Globus pallidus (tissue), 1 donor: ENCODE measurements at regions not wholly inside any gene's neighbourhood (a gene's known extent, or its start where the extent isn't known, plus 50 kb on each side); places are given as distances from the start of the nearest gene placed in this dataset.

Experiments
- DNase-seq: peaks from one replicate; pipeline ENCODE4 v3.0.0-alpha.2; 2015; ENCODE audit warnings: low spot score

GRCh38 chr12:111174251-111174960 is 194.5 kb downstream of the PHETA1 start:
- no peak for DNase-seq

GRCh38 chr12:111173836-111174235 is 195.1 kb downstream of the PHETA1 start:
- no peak for DNase-seq

GRCh38 chr12:111173391-111173790 is 195.5 kb downstream of the PHETA1 start:
- DNase-seq = no peak

GRCh38 chr12:111172786-111173185 is 196.1 kb downstream of the PHETA1 start:
- DNase-seq = no peak

- DNase-seq = no peak
Observed at GRCh38 chr12:111171832-111172231, 197.1 kb downstream of the PHETA1 start.

GRCh38 chr12:111171345-111171744 is 197.6 kb downstream of the PHETA1 start:
- no peak for DNase-seq

GRCh38 chr12:111170543-111170942 is 198.4 kb downstream of the PHETA1 start:
- DNase-seq = peak; percentile 59

GRCh38 chr12:111169456-111169855 is 199.4 kb downstream of the PHETA1 start:
- DNase-seq = no peak

GRCh38 chr12:111169032-111169431 is 199.9 kb downstream of the PHETA1 start:
- no peak for DNase-seq

GRCh38 chr12:111168009-111168900 is 200.6 kb downstream of the PHETA1 start:
- DNase-seq = no peak

GRCh38 chr12:111166779-111167540 is 201.9 kb downstream of the PHETA1 start:
- DNase-seq = no peak

GRCh38 chr12:111164833-111165525 is 203.9 kb downstream of the PHETA1 start:
- DNase-seq = no peak

GRCh38 chr12:111163422-111163821 is 205.5 kb downstream of the PHETA1 start:
- DNase-seq = no peak

GRCh38 chr12:111161898-111162297 is 207.0 kb downstream of the PHETA1 start:
- DNase-seq = no peak

- DNase-seq = no peak
Observed at GRCh38 chr12:111160350-111161241, 208.3 kb downstream of the PHETA1 start.

- DNase-seq = no peak
Observed at GRCh38 chr12:111158992-111159391, 209.9 kb downstream of the PHETA1 start.

- DNase-seq = no peak
Observed at GRCh38 chr12:111157486-111157885, 211.4 kb downstream of the PHETA1 start.

- DNase-seq = no peak
Observed at GRCh38 chr12:111156304-111156703, 212.6 kb downstream of the PHETA1 start.

GRCh38 chr12:111155521-111155920 is 213.4 kb downstream of the PHETA1 start:
- no peak for DNase-seq

GRCh38 chr12:111155020-111155419 is 213.9 kb downstream of the PHETA1 start:
- no peak for DNase-seq
